Stimulated activated CD8-positive, alpha-beta memory T cell treated with anti-CD3 and anti-CD28 coated beads, Interleukin-4, amount 100 ng/mL, for 4 hours (primary cell): ENCODE measurements at regions not wholly inside any gene's neighbourhood (a gene's known extent, or its start where the extent isn't known, plus 50 kb on each side); places are given as distances from the start of the nearest gene placed in this dataset.

ENCODE experiments used
- DNase-seq, 2 donors: peaks; one replicate each; pipeline ENCODE4 v3.0.0-alpha.2; 2020; ENCODE audit warnings: low read depth in 2 of 2, low spot score in 1 of 2

DNA sequence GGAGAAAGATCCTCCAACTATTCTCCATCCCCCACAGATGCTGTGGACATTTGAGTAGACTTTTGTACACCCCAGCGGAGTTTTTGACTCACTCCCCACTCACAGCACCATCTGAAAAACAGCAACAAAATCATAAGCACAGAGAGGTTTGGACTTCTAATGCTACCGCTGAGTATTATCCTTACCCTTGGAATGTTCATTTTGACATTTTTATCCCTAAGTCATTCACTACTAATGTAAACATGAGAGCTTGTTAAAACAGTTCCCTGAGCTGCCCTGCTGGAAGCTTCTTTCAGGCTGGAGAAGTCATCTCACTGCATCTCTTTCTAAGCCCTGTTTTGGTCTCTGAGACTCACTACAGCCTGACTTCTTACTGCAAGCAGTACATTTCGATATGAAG lies 1045.9 kb downstream of the MCTP2 start:
- no peak for DNase-seq

DNA sequence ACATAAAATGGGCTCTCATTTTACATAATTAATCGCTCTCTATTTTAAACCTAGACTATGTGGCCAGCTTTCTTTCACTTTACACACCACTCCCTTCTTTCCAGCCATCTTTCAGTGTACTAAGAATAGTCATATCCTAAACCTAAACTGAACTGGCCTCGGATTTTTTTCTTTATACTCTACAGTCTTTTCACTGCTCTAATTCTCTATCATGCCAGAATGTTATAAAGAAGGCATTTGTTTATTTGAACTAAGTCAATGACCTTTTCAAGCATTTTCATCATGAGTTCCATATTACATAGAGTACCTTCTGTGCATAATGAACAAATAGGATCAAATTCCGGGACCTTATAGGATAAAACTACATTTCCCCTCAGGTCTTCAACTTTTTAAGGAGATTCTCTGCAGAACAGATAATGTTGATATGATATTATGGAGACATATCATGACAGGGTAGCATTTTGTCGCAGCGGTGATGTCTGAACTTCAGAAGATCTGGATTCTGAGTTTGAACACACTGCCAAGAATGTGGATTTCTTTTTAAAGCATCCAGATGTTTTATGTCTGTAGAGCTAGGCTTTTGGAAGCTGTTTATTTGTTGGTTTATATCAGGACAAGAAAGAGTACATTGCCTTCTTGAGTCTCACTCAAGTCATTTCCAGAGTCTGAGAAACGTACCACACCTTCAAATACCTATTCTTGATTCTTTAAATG lies 1047.3 kb downstream of the MCTP2 start:
- no peak for DNase-seq

GRCh38 chr15:95279277-95280019 lies 1048.1 kb downstream of the MCTP2 start:
- DNase-seq, result no peak

DNA sequence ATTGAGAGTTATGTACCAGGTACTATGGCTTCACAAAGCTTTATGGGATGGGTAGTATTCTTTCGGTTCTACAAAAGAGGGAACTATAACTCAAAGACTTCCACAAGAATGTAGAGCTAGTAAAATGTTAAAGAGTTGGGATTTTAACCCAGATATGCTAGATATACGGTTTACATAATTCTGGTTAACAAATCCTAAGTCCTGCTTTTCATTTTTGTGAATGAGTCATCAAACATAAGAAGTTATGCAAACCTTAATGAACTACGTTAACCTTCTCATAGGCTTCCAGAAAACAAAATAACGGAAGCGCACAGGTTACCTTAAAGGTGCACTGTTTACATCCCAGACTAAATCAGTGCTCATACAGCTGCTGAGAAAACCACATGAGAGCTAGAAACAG lies 1049.3 kb downstream of the MCTP2 start:
- no peak for DNase-seq

DNA sequence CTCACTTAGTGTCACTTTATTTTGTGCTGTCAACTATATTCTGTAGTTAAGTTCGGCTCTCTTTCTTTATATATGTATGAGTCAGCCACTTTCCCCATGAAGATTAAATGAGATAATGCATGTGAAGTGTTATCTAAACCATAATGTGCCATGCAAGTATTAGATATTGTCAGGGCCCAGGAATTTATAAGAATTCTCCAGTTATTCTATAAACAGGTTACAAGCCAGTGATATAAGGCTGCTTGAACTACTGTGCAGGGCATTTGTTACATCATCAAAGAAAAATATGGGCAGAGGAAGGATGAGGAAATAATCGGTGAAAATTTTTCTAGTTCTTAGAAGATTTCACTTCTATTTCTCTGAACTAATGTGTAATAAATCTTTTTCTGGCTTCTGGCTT lies 1049.0 kb upstream of the NR2F2 start:
- DNase-seq, result no peak

DNA sequence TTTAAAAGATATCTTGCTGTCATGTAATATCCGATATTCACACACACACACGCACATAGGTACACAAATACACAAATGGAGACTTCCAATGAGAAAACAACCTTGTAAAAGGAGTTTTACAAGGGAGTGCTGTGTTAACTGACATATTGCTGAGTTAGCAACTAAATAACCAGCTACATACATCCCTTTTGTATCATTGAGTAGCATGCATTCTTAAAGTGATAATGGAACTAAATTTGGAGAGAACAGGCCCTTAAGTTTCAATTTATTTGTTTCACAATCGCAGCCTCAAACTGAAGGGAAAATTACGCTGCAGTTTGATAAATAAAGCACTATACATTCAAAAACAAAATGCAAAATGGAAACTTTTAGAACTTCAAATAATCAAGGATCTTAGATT lies 1046.0 kb upstream of the NR2F2 start:
- no peak for DNase-seq

- DNase-seq, result no peak
Observed at GRCh38 chr15:95284933-95285421, 1045.5 kb upstream of the NR2F2 start.

- no peak for DNase-seq
Observed at GRCh38 chr15:95286352-95286880, 1044.1 kb upstream of the NR2F2 start.

DNA sequence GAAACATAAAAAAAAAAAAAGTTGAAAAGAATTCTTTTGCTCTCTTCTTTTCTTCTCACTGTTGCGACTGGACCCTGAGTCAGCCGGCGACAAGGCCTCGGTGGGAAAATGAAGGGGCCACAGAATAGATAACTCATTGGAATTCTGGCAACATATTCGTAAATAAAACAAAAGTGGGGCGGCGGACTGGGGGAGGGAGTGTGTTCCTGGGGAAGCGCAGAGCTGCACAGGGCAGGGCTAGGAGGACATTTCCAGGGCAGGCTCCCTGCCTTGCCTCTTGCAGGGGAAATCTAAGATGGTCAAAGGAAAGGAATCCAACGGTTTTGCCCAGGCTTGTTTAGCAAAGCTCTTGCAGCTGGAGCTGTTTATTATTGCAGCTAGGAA lies 1042.8 kb upstream of the NR2F2 start:
- DNase-seq, result no peak

DNA sequence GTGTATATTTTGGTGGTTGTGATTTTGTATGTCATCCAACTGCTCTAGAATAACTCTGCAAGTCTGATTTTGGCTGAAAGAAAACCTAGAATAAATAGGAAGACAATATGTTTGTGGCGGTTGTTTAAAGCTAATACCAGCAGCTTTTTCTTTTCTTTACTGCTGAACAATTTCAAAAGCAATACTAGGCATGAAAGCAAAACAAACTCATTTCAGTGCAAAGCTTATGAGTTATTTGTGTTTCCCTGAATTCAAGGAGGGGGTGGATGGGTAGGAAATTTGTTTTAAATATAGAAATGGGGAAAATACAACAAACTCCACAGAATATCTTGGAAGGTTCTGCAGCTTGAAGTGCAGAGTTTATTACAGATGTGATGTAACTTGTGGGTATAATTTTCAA lies 1041.9 kb upstream of the NR2F2 start:
- no peak for DNase-seq

DNA sequence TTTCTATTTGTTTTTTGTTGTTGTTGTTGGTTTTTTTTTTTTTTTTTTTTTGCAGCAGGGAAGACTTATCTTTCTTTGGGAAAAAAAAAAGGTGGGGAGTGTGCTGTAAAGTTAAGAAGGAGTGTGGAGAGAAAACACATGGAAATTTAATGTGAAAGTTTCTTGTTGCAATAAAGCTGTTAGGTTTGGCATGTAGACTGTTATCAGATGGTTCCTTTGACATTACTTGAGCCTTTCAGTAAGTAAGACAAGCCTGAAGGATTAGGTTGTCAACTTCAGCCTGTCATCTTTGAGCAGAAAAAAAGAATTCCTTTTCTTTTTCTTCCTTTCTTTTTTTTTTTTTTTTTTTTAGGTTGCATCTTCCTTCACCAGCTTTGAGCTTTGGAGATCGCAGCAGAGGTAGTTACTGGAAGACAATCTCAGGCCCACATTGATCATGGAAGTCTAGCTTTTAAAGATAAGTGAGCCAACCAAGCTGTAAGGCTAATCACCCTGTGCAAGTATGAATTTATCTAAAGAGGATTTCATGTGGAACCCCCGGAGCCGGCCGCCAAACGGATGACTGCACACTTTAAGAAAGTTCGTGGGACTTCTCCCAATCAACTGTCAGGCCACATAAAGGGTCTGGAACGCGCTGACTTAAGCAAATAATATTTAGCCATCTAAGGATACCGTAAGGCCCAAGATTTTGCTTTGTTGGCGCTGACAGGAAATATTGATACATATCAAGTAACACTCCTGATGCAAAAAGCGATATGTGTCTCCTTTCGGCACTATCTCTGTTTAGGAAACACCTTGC lies 1040.1 kb upstream of the NR2F2 start:
- no peak for DNase-seq

- no peak for DNase-seq
Observed at GRCh38 chr15:95291898-95292472, 1038.5 kb upstream of the NR2F2 start.

DNA sequence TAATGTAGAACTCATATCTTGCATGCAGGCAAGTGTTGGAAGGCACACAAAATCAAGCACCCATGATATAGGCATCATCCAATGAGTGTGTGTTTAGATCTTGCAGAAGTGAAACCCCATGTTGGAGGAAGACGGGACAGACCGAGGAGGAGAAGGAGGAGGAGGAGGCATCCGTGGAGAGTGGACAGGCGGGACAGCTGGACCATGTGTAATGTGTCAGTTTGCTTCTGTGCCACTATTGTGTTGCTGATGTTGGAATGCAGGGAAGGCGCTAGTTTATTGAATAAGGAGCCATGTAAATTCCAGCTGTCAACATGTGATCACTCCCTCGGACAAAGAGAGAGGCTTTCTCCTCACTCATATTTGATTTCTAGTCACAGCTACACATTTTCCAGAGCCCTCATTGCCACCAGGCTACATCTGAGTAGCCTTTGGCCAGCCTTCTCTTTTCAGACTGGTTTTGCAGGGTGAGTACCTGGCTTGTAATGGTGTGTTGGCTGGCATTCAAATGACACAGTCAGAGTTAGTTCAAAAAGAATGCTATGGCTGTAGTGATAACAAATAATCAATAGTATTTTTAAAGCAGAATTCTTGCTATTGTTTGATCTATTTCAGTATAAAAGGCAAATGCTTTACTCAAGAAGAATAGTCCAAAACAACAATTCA lies 1037.6 kb upstream of the NR2F2 start:
- DNase-seq, result no peak

DNA sequence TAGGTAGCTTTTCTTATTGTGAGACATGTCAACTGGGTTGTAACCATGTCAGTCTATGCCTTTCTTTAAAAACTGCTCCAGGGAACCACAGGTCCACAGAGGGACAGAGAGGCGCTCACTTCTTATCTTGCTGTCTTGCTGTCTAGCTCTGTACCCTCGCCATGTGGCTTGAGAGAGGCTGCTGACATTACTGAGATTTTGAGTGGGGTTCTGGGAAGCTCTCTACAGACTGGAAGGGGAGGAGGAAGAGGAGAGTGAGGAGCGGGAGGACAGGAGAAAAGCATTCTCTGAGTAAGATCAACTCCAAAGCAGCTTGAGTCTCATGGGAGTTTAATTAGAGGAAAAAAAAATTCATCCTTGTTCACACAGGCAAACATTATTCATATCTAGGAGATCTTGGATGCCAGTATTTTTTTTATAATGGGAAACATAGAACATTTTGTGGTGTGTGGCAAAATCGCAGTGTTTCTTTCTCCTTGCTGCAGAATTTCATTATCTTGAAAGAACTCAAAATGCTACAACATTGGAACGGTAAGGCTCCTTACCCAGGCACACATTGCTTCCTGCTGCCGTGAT lies 1037.0 kb upstream of the NR2F2 start:
- DNase-seq, result no peak

GRCh38 chr15:95295363-95295762 lies 1035.1 kb upstream of the NR2F2 start:
- no peak for DNase-seq

DNA sequence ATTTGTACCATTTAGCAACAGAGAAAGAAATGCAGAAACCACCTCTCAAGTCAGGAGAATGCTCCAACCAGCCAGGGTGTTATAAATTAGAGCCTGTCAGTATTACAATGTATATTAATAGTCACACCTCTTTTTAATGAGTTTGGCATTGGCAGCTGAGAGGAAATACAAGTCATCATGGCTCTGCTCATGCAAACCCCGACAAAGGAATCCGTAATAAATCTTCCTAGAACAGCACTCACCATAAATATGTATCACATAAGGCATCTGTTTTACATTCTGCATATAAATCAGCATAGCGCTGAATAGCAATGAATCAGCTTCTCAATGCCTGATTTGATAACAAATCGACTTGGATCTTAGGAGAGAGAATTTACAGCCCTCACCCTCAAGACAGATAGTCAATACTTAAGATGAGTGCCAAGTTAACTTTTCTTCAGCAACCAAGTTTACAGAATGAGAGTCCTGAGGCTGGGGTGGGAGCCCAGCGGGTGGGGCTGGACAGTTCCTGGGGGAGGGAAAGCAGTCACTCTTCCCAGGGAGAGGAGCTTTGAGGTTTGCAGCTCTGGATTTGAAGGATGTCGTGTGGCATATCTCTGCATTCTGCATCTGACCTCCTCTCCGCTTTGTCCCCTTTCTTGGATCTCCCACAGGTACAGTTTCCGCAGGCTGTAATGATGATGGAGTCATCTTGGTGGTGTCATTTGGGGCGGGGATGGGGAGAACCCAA lies 1034.4 kb upstream of the NR2F2 start:
- DNase-seq, result no peak

DNA sequence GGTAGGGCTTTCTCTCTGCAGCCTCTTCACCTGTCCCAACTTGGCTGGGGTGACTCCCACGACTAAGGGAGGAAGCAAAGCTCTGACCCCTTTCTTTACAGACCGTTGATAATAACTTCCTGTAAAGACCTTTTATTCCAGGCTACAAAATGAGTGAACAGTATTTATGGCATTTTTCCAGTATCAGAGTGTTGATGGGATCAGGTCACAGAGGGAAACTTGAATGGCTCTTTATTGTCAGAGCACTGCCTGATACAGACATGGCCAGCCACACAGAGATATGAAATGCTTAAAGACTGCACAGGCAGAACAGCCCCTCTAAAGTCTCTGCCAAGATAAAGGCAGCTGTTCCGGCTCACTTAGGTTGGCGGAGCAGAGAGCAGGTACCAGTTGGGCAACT lies 1033.9 kb upstream of the NR2F2 start:
- DNase-seq, result no peak

GRCh38 chr15:95298729-95299128 lies 1031.8 kb upstream of the NR2F2 start:
- DNase-seq, result no peak

- no peak for DNase-seq
Observed at GRCh38 chr15:95300958-95301357, 1029.5 kb upstream of the NR2F2 start.

DNA sequence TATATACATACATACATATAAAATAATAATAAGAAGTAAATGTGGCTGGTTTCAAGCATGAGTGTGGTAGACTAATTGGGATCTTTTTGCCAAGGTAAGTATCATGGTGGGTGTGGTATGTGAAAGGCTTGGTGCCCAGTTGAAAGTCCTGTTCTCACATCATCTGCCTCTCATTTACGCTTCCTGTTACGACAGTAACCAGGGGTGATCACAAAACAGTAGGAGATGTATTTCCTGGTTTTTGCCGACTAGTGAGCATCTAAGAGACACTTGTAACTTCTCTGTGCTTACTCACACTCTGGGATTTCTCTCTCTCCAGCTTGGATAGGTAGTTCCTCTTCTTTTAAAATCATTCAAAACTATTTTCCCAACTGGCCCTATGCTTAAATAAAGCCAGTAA lies 1028.3 kb upstream of the NR2F2 start:
- no peak for DNase-seq
